Stimulated activated CD4-positive, alpha-beta T cell treated with anti-CD3 and anti-CD28 coated beads, Interleukin-4, amount 100 ng/mL, for 24 hours (primary cell): ENCODE measurements at regions not wholly inside any gene's neighbourhood (a gene's known extent, or its start where the extent isn't known, plus 50 kb on each side); places are given as distances from the start of the nearest gene placed in this dataset.
A peak's percentile ranks its signal among the peaks of the same experiment; 100 is the strongest.
"Not testable (repeated sequence)": the region's sequence is repeated elsewhere in the genome, so short reads cannot be mapped to it uniquely, and the experiment has no call there.

ENCODE experiments used
- DNase-seq: peaks from one replicate; pipeline ENCODE4 v3.0.0-alpha.2; 2020

GRCh38 chr12:116327992-116328391 is 50.5 kb upstream of the MED13L start:
- not testable (repeated sequence) for DNase-seq

DNA sequence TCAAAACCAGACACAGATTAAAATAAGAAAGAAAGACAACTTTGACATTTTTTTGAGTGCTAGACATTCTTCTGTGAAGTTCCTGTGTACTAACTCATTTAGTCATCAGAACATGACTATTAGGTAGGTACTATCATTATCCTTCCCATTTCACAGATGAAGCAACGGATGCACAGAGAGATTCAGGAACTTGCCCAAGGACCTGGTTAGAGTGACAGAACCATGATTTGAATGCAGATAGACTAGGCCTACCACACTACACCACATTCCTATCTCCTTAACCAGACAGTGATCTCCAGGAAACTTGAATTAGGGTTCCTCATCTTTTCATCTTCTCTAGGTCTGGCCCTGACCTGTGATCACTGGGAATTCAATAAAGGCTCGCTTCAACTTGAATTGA is 54.4 kb upstream of the MED13L start:
- DNase-seq: no peak

- DNase-seq: no peak
Measured at GRCh38 chr12:116332705-116333380, 55.4 kb upstream of the MED13L start.

- no peak for DNase-seq
Measured at GRCh38 chr12:116333402-116333801, 55.9 kb upstream of the MED13L start.

DNA sequence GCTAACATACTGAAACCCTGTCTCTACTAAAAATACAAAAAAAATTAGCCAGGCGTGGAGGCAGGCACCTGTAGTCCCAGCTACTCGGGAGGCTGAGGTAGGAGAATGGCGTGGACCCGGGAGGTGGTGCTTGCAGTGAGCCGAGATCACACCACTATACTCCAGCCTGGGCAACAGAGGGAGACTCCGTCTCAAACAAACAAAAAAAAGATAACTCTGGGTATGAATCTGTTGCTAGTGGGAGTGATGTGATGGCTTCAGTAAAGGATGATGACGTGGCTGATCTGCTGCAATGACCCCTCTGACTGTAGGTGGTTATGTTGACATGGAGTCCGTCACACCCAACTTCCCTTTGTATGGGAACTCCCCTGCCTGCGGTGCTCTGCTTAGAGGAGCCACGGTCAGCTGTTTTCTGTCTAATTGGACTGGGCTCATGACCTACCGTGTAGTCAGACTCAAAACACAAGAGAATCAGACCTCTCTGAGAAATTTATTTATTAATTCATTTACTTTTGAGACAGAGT is 59.1 kb upstream of the MED13L start:
- DNase-seq: peak; percentile 10

- DNase-seq: no peak
Measured at GRCh38 chr12:116337312-116337711, 59.8 kb upstream of the MED13L start.

DNA sequence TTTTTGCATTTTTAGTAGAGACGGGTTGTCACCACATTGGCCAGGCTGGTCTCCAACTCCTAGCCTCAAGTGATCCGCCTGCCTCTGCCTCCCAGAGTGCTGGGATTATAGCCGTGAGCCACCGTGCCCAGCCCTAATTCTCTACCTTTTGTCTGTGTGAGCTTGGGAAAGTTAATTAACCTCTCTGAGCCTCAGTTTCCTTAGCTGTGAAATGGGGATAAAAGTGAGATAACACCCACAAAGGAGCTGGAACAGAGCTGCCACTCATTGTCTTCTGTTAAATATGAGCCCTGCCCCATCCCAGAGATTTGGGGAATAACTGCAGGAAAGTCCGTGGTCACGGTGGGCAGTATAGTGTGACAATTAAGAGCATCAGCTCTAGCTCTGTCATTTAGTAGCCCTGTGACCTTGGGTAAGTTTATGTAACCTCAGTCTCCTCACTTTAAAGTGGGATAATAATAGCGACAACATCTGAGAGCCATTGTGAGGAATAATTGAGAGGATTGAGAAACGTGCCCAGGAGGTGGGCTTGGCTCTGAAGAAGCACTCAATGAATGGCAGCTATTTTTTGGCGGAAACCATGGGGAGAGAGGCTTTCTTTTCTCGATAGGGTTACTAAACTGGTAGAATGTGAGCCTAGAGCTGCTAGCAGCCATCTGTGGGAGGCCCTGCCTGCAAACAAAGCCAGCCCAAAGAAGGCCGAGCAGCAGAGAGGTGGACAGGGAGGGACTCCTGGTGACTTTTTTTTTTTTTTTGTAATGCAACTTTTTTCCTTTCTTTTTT is 60.8 kb upstream of the MED13L start:
- DNase-seq: no peak

DNA sequence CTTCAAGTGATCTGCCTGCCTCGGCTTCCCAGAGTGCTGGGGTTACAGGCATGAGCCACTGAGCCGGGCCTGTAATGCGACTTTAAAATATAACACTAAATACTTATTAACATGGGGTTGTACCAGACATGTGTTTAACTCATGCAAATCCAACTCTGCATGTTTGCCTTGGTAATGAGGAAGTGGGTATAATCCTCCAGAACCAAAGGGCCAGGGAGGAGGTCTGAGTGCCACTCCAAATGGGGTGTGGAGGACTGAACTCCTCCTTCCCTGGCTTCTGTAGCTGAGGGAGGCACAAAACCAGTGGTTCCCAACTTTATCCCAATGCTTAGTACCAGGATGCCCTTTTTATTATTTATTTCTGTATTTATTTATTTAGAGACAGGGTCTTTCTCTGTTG is 61.6 kb upstream of the MED13L start:
- DNase-seq: no peak

DNA sequence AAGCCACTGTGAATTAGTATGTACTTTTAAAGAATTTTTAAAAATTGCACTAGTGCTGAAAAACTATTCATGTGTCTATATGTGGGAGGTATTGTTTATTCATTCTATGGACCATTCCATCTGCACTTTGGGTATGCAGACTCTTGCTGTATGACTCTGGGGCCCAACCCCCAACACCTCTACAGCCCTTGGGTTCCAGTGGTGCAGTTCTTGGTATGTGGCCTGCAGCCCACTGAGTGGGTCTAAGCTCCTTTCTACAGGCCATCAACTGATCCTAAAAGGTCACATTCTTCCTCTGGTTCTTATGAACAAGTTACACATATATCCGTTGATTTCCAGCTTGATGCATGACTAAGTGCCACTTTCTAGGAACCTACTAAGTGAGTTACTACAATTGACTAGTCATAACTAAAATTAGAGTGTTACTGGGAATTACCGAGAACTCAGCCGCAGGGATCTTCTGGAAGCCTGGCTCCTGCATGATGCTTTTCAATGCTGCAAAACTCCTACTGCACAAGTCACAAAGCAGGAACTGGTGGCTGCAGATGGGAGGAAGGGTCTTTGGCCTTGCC is 62.4 kb upstream of the MED13L start:
- DNase-seq: no peak

GRCh38 chr12:116343331-116343884 is 65.9 kb upstream of the MED13L start:
- no peak for DNase-seq

GRCh38 chr12:116346222-116346621 is 68.7 kb upstream of the MED13L start:
- no peak for DNase-seq

GRCh38 chr12:116346741-116347140 is 69.2 kb upstream of the MED13L start:
- no peak for DNase-seq

GRCh38 chr12:116347265-116347664 is 69.8 kb upstream of the MED13L start:
- DNase-seq: no peak

- no peak for DNase-seq
Measured at GRCh38 chr12:116352315-116352835, 74.9 kb upstream of the MED13L start.

- no peak for DNase-seq
Measured at GRCh38 chr12:116353958-116354357, 76.5 kb upstream of the MED13L start.

GRCh38 chr12:116354534-116354933 is 77.0 kb upstream of the MED13L start:
- DNase-seq: no peak

- no peak for DNase-seq
Measured at GRCh38 chr12:116354950-116355783, 77.7 kb upstream of the MED13L start.

DNA sequence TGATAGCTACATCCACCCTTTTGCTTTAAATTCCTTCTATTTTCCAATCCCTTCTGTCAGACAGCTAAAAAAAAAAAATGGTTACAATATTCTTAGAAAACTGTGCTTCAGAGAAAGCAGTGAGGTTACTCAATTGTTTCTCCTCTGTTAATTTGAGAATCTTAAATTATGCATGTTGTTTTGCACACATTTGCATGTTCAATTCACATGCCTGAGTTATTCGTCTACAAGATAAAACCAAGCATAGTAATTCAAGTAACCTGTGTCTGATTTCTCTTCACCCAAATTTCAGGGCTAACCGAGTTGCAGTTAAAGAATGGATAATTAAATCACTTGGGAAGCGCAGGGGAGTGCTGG is 81.0 kb upstream of the MED13L start:
- DNase-seq: no peak

GRCh38 chr12:116358893-116359761 is 81.6 kb upstream of the MED13L start:
- DNase-seq: peak; percentile 56

DNA sequence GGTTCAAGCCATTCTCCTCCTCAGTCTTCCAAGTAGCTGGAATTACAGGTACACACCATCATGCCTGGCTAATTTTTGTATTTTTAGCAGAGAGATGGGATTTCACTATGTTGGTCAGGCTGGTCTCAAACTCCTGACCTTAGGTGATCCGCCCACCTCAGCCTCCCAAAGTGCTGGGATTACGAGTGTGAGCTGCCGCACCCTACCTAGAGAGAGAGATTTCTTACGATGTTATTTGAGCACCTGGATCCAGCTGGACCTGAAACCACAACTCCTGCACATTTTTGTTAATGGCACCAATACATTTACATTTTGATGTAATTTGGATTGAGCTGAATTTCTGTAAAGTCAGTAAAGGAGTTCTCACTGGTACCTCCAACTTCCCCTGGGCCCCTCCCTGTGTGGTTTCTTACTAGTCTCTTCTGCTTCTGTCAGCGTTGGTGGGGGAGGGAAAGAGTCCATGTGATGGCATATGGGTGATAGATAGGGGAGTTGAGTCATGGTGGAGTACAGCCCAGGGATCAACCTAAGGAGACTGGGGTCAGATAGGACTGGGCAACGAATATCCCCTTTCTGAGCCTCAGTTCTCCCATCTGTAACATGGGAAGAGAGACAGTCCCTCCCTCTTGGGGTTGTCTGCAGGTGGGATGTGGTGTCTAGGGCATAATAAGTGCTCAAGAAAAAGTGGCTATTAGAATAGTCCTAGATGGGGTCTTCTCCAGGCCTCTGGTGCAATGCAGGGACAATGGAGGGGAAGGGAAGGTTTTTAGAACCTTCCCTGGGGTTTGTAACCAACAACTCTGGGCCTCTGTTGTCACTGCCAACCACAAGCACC is 83.3 kb upstream of the MED13L start:
- no peak for DNase-seq
